Stimulated activated CD4-positive, alpha-beta T cell treated with anti-CD3 and anti-CD28 coated beads, Interleukin-2, amount 100 ng/mL, for 24 hours (primary cell): ENCODE measurements at regions not wholly inside any gene's neighbourhood (a gene's known extent, or its start where the extent isn't known, plus 50 kb on each side); places are given as distances from the start of the nearest gene placed in this dataset.

Experiments
- DNase-seq, 2 donors: peaks; one replicate each; pipeline ENCODE4 v3.0.0-alpha.2; 2020

DNA sequence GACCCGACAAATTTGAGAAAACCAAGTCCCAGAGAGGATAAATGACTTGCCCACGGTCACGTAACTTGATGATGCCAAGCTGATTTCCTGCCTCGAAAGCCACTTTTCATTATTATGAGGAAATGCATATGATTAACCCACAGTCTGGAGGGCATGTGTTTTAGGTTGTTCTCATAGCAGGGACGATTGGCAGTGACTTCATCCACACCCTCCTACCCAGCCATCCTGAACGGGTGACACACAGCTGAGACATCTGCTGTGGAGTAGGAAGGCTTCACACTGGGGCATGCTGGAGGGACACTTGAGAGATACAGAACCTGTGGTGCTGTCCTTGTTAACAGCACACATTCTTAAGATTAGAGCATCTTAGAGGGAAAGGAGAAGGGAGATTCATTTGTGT lies 65.4 kb upstream of the WDFY2 start:
- peak in 1 of 2 donors; percentile 32 for DNase-seq

- no peak for DNase-seq
Measured at GRCh38 chr13:51519771-51520216, 64.5 kb upstream of the WDFY2 start.

GRCh38 chr13:51520524-51520923 lies 63.7 kb upstream of the WDFY2 start:
- no peak for DNase-seq

- DNase-seq: peak in 1 of 2 donors; percentile 12
Measured at GRCh38 chr13:51523082-51523518, 61.2 kb upstream of the WDFY2 start.

GRCh38 chr13:51524312-51524711 lies 60.0 kb upstream of the WDFY2 start:
- no peak for DNase-seq

DNA sequence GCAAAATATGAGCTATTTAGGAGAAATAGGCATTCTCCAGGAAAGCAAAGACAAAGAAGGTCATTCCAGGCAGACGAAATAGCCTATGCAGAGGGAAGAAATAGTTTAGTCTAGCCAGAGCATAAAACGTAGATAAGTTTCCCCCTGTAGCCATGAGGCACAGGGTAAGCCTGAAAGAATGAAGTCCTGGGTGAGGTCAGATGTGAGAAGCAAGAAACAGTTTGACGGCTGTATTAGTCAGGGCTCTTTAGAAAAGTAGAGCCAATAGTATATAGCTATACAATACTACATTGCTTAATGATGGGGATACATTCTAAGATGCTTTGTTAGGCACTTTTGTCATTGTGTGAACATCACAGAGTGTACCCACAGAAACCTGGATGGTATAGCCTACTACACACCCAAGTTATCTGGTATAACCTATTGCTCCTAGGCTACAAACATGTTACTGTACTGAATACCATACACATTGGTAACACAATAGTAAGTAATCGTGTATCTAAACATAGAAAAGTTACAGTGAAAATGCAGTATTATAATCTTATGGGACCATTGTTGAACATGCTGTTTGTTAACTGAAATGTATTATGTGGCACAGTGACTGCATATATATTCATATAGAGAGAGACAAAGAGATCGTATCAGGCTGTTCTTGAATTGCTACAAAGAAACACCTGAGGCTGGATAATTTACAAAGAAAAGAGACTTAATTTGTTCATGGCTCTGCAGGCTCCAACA lies 59.3 kb upstream of the WDFY2 start:
- DNase-seq: no peak

DNA sequence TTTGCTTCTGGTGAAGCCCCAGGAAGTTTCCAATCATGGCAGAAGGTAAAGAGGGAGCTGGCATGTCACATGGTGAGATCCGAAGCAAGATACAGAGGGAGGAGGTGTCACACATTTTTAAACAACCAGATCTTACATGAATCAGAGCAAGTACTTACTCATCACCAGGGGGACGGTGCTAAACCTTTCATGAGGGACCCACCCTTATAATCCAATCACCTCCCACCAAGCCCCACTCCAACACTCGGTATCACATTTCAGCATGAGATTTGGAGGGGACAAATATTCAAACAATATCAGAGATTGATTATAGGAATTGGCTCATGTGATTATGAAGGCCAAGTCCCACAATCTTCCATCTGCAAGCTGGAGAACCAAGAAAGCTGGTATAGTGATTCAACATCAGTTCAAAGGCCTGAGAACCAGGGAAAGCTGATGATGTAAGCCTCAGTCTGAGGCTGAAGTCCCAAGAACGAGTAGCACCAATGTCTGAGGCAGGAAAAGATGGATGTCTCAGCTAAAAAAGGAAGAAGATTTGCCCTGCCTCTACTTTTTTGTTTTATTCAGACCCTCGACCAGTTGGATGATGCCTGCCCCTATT lies 58.6 kb upstream of the WDFY2 start:
- no peak for DNase-seq

GRCh38 chr13:51526202-51526601 lies 58.1 kb upstream of the WDFY2 start:
- no peak for DNase-seq

DNA sequence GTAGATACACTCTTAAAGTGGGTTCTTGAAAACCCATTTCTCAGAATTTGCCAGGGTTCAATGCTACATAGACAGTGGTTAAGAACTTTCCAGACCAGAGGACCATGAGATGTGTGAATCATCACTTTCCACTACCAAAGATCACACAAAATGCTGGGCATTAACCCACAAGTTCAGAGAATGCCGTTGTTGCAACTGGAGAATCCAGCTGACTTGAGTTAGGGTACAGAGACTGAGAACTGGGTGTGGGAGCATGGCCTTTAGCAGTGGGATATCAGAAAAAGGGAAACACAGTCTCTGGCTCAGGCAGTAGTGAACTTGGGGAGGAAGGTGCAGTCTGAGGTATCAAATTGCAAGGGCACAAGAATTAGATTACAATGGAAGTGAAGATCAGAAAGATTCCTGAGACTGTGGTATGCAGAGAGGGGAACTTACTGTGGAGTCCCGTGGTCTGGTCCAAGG lies 51.5 kb upstream of the WDFY2 start:
- no peak for DNase-seq

DNA sequence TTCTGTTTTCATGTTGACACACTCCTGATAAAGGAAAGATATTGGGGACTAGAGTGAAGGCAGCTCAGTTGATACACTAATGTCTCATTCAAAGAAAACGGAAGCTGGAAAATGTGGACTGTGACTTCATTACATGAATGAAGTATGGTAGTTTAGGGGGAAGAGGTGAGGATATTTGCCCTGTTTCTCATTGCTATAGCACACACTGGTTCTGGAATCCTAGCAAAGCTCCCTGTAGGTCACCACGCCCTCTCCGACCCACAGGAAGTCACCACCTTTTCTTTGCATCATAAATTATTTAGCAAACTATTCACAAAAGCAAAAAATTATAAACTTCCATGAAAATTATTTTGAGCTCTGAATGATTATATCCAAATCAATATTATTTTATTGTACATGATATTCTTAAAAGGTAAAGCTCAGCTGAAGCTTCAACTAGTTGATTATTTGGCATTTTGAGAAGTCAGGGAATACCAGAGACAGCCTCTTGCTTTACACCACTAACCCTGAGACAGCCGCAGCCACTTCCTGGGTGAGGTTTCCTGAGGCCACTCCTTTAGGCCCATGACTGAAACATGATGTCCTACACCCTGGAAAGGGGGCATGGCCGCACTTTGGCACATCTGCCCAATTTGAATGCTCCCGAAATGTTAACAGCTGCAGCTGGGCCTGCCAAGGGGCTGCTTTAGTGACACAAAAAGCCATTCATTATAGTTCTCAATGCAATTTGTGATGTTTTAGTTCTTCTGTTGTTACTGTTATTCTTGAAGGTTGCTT lies 50.0 kb upstream of the WDFY2 start:
- peak; percentile 26 to 32 for DNase-seq
